Testis (tissue), 2 donors: ENCODE measurements at regions not wholly inside any gene's neighbourhood (a gene's known extent, or its start where the extent isn't known, plus 50 kb on each side); places are given as distances from the start of the nearest gene placed in this dataset.
A peak's percentile ranks its signal among the peaks of the same experiment; 100 is the strongest.

Experiments used
- DNase-seq: peaks from one replicate; pipeline ENCODE4 v3.0.0-alpha.2; 2019
- H3K27ac ChIP-seq, 2 donors: fragments of 200-600 bp; sonication (generic); one replicate each; pipeline ENCODE4 v1.5.1; 2019
- H3K27me3 ChIP-seq: fragments of 200-600 bp; sonication (generic); one replicate; pipeline ENCODE4 v1.5.1; 2019
- H3K36me3 ChIP-seq: fragments of 200-600 bp; sonication (generic); one replicate; pipeline ENCODE4 v1.5.1; 2017; ENCODE audit warnings: low read depth; ENCODE audit errors: missing control alignments
- H3K4me1 ChIP-seq: fragments of 200-600 bp; sonication (generic); one replicate; pipeline ENCODE4 v1.5.1; 2019
- H3K4me3 ChIP-seq, 2 donors: fragments of 200-600 bp; sonication (generic); one replicate each; pipeline ENCODE4 v1.5.1; 2017 to 2019
- H3K9me3 ChIP-seq: fragments of 200-600 bp; sonication (generic); one replicate; pipeline ENCODE4 v1.5.1; 2017
- CTCF ChIP-seq, 3 experiments: fragments of 450-650 bp in 2 of 3; fragments of 200-600 bp in 1 of 3; sonication (generic) in 1 of 3; IDR thresholded peaks; one replicate each; pipeline ENCODE4 v1.5.1; 2016 to 2019; ENCODE audit warnings: antibody characterized with exemption in 3 of 3, mild to moderate bottlenecking in 2 of 3, moderate library complexity in 1 of 3
- POLR2A ChIP-seq: fragments of 450-650 bp; IDR thresholded peaks from one replicate; pipeline ENCODE4 v1.6.1; 2017; ENCODE audit warnings: antibody characterized with exemption, mild to moderate bottlenecking, moderate library complexity
- WGBS, 2 donors: methylation state at CpG; one replicate each; pipeline ENCODE4 v1.1.5; 2018; 5-methylcytosine and 5-hydroxymethylcytosine counted together
- intact Hi-C: fragments of 100-400 bp; cut with DNase I; formaldehyde crosslinking; loops from one replicate; pipeline ENCODE4 v1.15.1; 2023; ENCODE audit warnings: low total_unique reads

- peak overlapping the region; percentile 11 to 12 for H3K27ac ChIP-seq
- no peaks in the 10 kb centered on the region for H3K9me3 ChIP-seq
- intact Hi-C loops: loop anchor here (10.0 kb wide), 1 partner anchor 472 kb away; no protein-coding TSS in a partner anchor
- peak; percentile 91 for DNase-seq
- H3K36me3 ChIP-seq: no peaks in the 10 kb centered on the region
- H3K4me3 ChIP-seq: no peak overlapping the region
- H3K27me3 ChIP-seq: no peaks in the 10 kb centered on the region
- 25 to 34% methylated on average over 9 to 13 of the region's 13 CpGs for WGBS, 2 donors
- H3K4me1 ChIP-seq: peaks cover 7% of the 10 kb centered on the region
- TF ChIP-seq POLR2A: no peak
- TF ChIP-seq CTCF (IDR thresholded peaks at IDR 0.05): peak; percentile 78 to 84 (median 84)
Measured at GRCh38 chr17:77542551-77543490, 402.1 kb downstream of the SEC14L1 start.

- no peaks in the 10 kb centered on the region for H3K27me3 ChIP-seq
- H3K36me3 ChIP-seq: no peaks in the 10 kb centered on the region
- no peak overlapping the region for H3K4me3 ChIP-seq
- intact Hi-C loops: loop anchor here (10.0 kb wide), 1 partner anchor 471 kb away; no protein-coding TSS in a partner anchor
- DNase-seq: no peak
- no peak overlapping the region for H3K27ac ChIP-seq
- TF ChIP-seq POLR2A (no peak), CTCF (IDR thresholded peaks at IDR 0.05) (no peak)
- WGBS, 2 donors: 74 to 77% methylated on average over 15 of the region's 15 CpGs
- no peaks in the 10 kb centered on the region for H3K9me3 ChIP-seq
- peaks cover 7% of the 10 kb centered on the region for H3K4me1 ChIP-seq
Measured at GRCh38 chr17:77543801-77544200, 403.0 kb downstream of the SEC14L1 start.

- no peaks in the 10 kb centered on the region for H3K36me3 ChIP-seq
- DNase-seq: no peak
Measured at GRCh38 chr17:77544347-77545110, 403.8 kb downstream of the SEC14L1 start.

GRCh38 chr17:77546772-77547241 lies 406.0 kb downstream of the SEC14L1 start:
- Histone ChIP-seq H3K27me3 (no peaks in the 10 kb centered on the region), H3K9me3 (no peaks in the 10 kb centered on the region), H3K36me3 (no peaks in the 10 kb centered on the region), H3K27ac (no peak overlapping the region), H3K4me1 (peaks cover 7% of the 10 kb centered on the region), H3K4me3 (no peak overlapping the region)
- 30 to 31% methylated on average over 13 of the region's 13 CpGs for WGBS, 2 donors
- TF ChIP-seq CTCF (IDR thresholded peaks at IDR 0.05) (no peak), POLR2A (no peak)
- intact Hi-C loops: loop anchor here (10.0 kb wide), 1 partner anchor 468 kb away; no protein-coding TSS in a partner anchor
- no peak for DNase-seq

More at GRCh38 chr17:77544347-77545110, 403.8 kb downstream of the SEC14L1 start:
- Histone ChIP-seq H3K27ac (no peak overlapping the region), H3K4me3 (no peak overlapping the region), H3K4me1 (peaks cover 7% of the 10 kb centered on the region), H3K9me3 (no peaks in the 10 kb centered on the region), H3K27me3 (no peaks in the 10 kb centered on the region)
- WGBS, 2 donors: 83 to 92% methylated on average over 12 to 13 of the region's 13 CpGs
- TF ChIP-seq POLR2A: no peak
- TF ChIP-seq CTCF (IDR thresholded peaks at IDR 0.05): no peak
- intact Hi-C loops: loop anchor here (10.0 kb wide), 1 partner anchor 470 kb away; no protein-coding TSS in a partner anchor
